ENCODE measurements at regions not wholly inside any gene's neighbourhood (a gene's known extent, or its start where the extent isn't known, plus 50 kb on each side); places are given as distances from the start of the nearest gene placed in this dataset.

DNA sequence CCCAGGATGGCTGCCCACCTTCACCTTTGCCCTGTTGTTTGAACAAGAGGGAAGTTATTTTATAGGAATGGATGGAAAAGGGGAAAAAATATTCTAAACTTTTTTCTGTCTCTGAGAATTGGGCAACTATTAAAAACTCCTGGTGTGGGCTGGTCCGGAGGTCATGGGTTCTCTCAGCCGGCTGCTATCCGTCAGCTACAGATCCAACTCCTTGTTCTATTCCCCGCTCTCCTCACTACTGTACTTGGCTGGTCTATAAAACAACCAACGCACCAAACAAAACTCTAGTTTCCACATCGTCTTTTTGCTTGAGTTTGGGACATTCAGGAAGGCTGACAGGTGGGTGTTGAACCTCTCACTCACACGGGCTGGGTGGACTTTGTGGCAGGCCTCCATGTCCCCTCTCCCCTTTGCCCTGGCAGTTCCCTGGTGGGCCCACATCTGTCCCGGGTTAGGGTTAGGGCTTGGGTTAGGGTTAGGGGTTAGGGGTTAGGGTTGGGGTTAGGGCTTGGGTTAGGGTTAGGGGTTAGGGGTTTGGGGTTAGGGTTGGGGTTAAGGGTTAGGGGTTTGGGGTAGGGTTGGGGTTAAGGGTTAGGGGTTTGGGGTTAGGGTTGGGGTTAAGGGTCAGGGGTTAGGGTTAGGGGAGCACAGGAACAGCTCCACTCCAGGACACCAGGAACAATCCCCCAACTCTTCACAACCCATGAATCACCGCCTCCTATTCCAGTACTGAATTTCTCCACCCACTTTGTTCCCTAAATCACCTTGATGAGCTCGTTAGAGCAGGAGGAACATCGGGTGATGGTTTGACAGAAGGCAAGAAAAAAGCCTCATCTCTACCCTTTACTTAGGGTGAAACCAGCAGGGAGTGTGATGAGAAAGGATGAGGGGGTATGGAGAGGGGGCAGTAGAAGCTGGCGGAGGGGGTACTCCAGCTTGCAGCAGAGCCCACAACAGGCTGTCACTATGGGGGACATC is 302.1 kb upstream of the IRX4 start:
- Histone ChIP-seq H3K27ac (ENCODE audit: low read length) (no peak overlapping the region), H3K4me3 (ENCODE audit: low read length) (no peak overlapping the region), H2AFZ (ENCODE audit: low read depth, low read length) (no peak overlapping the region), H3K27me3 (ENCODE audit: low read depth, low read length) (no peaks in the 10 kb centered on the region), H3K4me1 (ENCODE audit: low read length) (no peaks in the 10 kb centered on the region), H3K4me2 (ENCODE audit: low read length) (no peak overlapping the region), H4K20me1 (ENCODE audit: insufficient read depth, low read length) (no peaks in the 10 kb centered on the region), H3K79me2 (ENCODE audit: low read length) (no peaks in the 10 kb centered on the region), H3K9ac (ENCODE audit: low read length) (no peak overlapping the region), H3K9me3 (ENCODE audit: insufficient read depth, low read length) (no peaks in the 10 kb centered on the region), H3K36me3 (replicated peaks; ENCODE audit: low read depth, low read length) (no peaks in the 10 kb centered on the region)
- TF ChIP-seq, protein P1, sequence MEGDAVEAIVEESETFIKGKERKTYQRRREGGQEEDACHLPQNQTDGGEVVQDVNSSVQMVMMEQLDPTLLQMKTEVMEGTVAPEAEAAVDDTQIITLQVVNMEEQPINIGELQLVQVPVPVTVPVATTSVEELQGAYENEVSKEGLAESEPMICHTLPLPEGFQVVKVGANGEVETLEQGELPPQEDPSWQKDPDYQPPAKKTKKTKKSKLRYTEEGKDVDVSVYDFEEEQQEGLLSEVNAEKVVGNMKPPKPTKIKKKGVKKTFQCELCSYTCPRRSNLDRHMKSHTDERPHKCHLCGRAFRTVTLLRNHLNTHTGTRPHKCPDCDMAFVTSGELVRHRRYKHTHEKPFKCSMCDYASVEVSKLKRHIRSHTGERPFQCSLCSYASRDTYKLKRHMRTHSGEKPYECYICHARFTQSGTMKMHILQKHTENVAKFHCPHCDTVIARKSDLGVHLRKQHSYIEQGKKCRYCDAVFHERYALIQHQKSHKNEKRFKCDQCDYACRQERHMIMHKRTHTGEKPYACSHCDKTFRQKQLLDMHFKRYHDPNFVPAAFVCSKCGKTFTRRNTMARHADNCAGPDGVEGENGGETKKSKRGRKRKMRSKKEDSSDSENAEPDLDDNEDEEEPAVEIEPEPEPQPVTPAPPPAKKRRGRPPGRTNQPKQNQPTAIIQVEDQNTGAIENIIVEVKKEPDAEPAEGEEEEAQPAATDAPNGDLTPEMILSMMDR (IDR thresholded peaks at IDR 0.05; ENCODE audit: low read depth, low read length): no peak
- no peak for TF ChIP-seq EZH2phosphoT487 (IDR thresholded peaks at IDR 0.05; ENCODE audit: low read depth)

DNA sequence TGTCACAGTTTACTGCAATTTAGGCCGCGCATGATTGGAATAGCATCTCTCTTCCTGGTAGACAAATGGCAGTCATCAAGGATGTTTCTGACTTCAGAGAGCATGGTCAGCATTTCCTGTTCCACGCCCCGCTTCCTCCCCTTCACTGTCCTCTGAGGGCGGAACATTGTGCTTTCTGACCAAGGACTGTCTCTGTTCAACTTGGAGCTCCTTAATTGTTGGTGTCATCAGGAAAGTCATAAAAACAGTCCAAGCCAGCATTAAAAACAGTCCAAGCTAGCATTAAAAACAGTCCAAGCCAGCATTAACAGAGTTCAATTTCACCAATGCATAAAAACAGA is 301.3 kb upstream of the IRX4 start:
- no peak overlapping the region for H3K9ac ChIP-seq (ENCODE audit: low read length)
- H2AFZ ChIP-seq (ENCODE audit: low read depth, low read length): no peak overlapping the region
- no peaks in the 10 kb centered on the region for H3K27me3 ChIP-seq (ENCODE audit: low read depth, low read length)
- no peaks in the 10 kb centered on the region for H4K20me1 ChIP-seq (ENCODE audit: insufficient read depth, low read length)
- no peak overlapping the region for H3K4me3 ChIP-seq (ENCODE audit: low read length)
- H3K9me3 ChIP-seq (ENCODE audit: insufficient read depth, low read length): no peaks in the 10 kb centered on the region
- no peaks in the 10 kb centered on the region for H3K36me3 ChIP-seq (replicated peaks; ENCODE audit: low read depth, low read length)
- H3K4me1 ChIP-seq (ENCODE audit: low read length): no peaks in the 10 kb centered on the region
- TF ChIP-seq, protein P1 (IDR thresholded peaks at IDR 0.05; ENCODE audit: low read depth, low read length): no peak
- no peaks in the 10 kb centered on the region for H3K79me2 ChIP-seq (ENCODE audit: low read length)
- H3K4me2 ChIP-seq (ENCODE audit: low read length): no peak overlapping the region
- no peak overlapping the region for H3K27ac ChIP-seq (ENCODE audit: low read length)

DNA sequence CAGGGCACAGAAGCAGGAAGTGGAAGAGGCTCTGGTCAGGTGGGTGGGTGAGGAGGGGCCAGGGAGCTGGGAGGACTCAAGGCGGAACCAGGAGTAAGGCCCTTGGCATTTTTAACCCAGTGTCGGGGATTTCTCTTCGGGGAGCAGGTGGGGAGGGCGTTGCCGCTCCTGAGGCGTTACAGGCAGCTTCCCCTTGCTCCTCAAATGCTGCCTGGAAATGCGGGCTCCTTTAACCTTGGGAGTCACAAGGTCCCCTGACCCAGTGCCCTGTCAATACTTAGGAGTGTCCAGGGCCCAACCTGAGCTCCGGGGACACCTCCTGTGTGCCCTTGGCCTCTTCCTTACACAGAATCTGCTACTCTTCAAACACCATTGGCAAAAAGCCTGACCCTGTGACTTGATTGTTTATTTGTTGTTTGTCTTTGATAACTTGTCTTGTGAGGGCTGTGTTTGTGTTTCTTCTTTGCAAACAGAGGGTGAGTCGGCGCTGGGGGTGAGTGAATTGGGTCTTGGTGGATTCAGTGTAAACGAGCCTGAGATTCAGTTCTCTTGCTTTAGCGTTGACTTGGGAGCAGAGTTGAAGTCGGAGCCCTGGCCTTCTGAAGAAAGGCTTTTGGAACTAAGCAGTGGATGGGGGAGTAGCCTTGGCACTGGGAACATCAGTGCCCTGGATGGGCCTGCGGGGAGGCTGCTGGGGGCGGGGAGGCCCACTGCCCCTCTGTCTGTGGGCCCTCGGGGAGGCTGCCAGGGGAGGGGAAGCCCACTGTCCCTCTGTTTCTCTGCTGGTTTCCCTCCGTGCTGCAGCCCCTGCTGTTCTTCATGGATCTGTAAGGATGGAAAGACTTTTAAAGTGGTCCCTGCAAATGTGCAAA is 300.7 kb upstream of the IRX4 start:
- H3K79me2 ChIP-seq (ENCODE audit: low read length): no peaks in the 10 kb centered on the region
- TF ChIP-seq, protein P1 (IDR thresholded peaks at IDR 0.05; ENCODE audit: low read depth, low read length): no peak
- no peak for TF ChIP-seq EZH2phosphoT487 (IDR thresholded peaks at IDR 0.05; ENCODE audit: low read depth)
- H3K4me2 ChIP-seq (ENCODE audit: low read length): no peak overlapping the region
- no peak overlapping the region for H3K4me3 ChIP-seq (ENCODE audit: low read length)
- no peaks in the 10 kb centered on the region for H4K20me1 ChIP-seq (ENCODE audit: insufficient read depth, low read length)
- H2AFZ ChIP-seq (ENCODE audit: low read depth, low read length): no peak overlapping the region
- H3K27me3 ChIP-seq (ENCODE audit: low read depth, low read length): no peaks in the 10 kb centered on the region
- H3K27ac ChIP-seq (ENCODE audit: low read length): no peak overlapping the region
- H3K36me3 ChIP-seq (replicated peaks; ENCODE audit: low read depth, low read length): no peaks in the 10 kb centered on the region
- H3K4me1 ChIP-seq (ENCODE audit: low read length): no peaks in the 10 kb centered on the region
- no peak overlapping the region for H3K9ac ChIP-seq (ENCODE audit: low read length)
- H3K9me3 ChIP-seq (ENCODE audit: insufficient read depth, low read length): no peaks in the 10 kb centered on the region

GRCh38 chr5:2182020-2182419 is 299.3 kb upstream of the IRX4 start:
- Histone ChIP-seq H4K20me1 (ENCODE audit: insufficient read depth, low read length) (no peaks in the 10 kb centered on the region), H2AFZ (ENCODE audit: low read depth, low read length) (no peak overlapping the region), H3K27ac (ENCODE audit: low read length) (no peak overlapping the region), H3K4me1 (ENCODE audit: low read length) (no peaks in the 10 kb centered on the region), H3K79me2 (ENCODE audit: low read length) (no peaks in the 10 kb centered on the region), H3K9ac (ENCODE audit: low read length) (no peak overlapping the region), H3K4me3 (ENCODE audit: low read length) (no peak overlapping the region), H3K9me3 (ENCODE audit: insufficient read depth, low read length) (no peaks in the 10 kb centered on the region), H3K4me2 (ENCODE audit: low read length) (no peak overlapping the region), H3K27me3 (ENCODE audit: low read depth, low read length) (no peaks in the 10 kb centered on the region), H3K36me3 (replicated peaks; ENCODE audit: low read depth, low read length) (no peaks in the 10 kb centered on the region)
- TF ChIP-seq EZH2phosphoT487 (IDR thresholded peaks at IDR 0.05; ENCODE audit: low read depth): no peak
- TF ChIP-seq, protein P1 (IDR thresholded peaks at IDR 0.05; ENCODE audit: low read depth, low read length): no peak

All from OCI-LY3 (cell line).